Cardiac muscle cell (in vitro differentiated cells and primary cell): ENCODE measurements at regions not wholly inside any gene's neighbourhood (a gene's known extent, or its start where the extent isn't known, plus 50 kb on each side); places are given as distances from the start of the nearest gene placed in this dataset.
"Not testable (repeated sequence)": the region's sequence is repeated elsewhere in the genome, so short reads cannot be mapped to it uniquely, and the experiment has no call there.

ENCODE experiments used
- DNase-seq, 2 donors: peaks; one replicate each; pipeline versions ENCODE4 v3.0.0 to v3.0.0-alpha.2; 2010 to 2017; ENCODE audit warnings: low read depth in 1 of 2, low spot score in 1 of 2
- H3K27ac ChIP-seq: fragments of 200-600 bp; sonication (generic); 2 replicates; pipeline ENCODE4 v1.5.1; 2016
- H3K27me3 ChIP-seq: fragments of 200-600 bp; sonication (generic); 2 replicates; pipeline ENCODE4 v1.6.0; 2016; ENCODE audit warnings: control low read depth
- H3K36me3 ChIP-seq: fragments of 200-600 bp; sonication (generic); 2 replicates; pipeline ENCODE4 v1.5.1; 2016; ENCODE audit warnings: control low read depth
- H3K4me1 ChIP-seq: fragments of 200-600 bp; sonication (generic); 2 replicates; pipeline ENCODE4 v1.8.1; 2017; ENCODE audit warnings: low read depth, mild to moderate bottlenecking, mixed run types
- H3K4me3 ChIP-seq: fragments of 200-600 bp; sonication (generic); 2 replicates; pipeline ENCODE4 v1.5.1; 2016; ENCODE audit warnings: mild to moderate bottlenecking
- H3K9me3 ChIP-seq: fragments of 200-600 bp; sonication (generic); 2 replicates; pipeline ENCODE4 v1.5.1; 2017; ENCODE audit warnings: low read depth, mild to moderate bottlenecking, control low read depth
- TF ChIP-seq, protein P1 (sequence below): IDR thresholded peaks from 2 replicates; pipeline ENCODE4 v1.5.1; 2012; ENCODE audit warnings: low read depth, mild to moderate bottlenecking, low read length

GRCh38 chr20:56708991-56709390, 79.9 kb downstream of the TFAP2C start:
- Histone ChIP-seq H3K4me1 (no peaks in the 10 kb centered on the region), H3K4me3 (no peak overlapping the region), H3K27me3 (no peaks in the 10 kb centered on the region), H3K27ac (no peak overlapping the region), H3K36me3 (no peaks in the 10 kb centered on the region), H3K9me3 (no peaks in the 10 kb centered on the region)
- TF ChIP-seq, protein P1, sequence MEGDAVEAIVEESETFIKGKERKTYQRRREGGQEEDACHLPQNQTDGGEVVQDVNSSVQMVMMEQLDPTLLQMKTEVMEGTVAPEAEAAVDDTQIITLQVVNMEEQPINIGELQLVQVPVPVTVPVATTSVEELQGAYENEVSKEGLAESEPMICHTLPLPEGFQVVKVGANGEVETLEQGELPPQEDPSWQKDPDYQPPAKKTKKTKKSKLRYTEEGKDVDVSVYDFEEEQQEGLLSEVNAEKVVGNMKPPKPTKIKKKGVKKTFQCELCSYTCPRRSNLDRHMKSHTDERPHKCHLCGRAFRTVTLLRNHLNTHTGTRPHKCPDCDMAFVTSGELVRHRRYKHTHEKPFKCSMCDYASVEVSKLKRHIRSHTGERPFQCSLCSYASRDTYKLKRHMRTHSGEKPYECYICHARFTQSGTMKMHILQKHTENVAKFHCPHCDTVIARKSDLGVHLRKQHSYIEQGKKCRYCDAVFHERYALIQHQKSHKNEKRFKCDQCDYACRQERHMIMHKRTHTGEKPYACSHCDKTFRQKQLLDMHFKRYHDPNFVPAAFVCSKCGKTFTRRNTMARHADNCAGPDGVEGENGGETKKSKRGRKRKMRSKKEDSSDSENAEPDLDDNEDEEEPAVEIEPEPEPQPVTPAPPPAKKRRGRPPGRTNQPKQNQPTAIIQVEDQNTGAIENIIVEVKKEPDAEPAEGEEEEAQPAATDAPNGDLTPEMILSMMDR = no peak
- DNase-seq = no peak

DNA sequence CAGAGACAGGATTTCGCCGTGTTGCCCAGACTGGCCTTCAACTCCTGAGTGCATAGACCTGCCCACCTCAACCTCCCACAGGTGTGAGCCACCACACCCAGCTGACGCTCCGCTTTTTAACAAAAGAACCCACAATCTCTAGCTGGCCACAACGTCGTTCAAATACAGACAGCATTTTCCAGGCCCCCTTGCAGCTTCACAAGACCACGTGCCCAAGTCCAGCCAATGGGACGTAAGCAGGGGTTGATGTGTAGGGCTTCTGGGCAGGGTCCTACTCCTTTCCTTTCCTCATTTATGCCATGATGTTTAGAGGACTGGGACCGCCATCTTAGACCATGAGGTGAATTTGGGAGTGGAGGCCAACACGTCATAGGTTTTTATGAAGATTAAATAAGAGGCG, 81.0 kb downstream of the TFAP2C start:
- TF ChIP-seq, protein P1 = no peak
- H3K27ac ChIP-seq = no peak overlapping the region
- no peak for DNase-seq
- H3K27me3 ChIP-seq = no peaks in the 10 kb centered on the region
- no peaks in the 10 kb centered on the region for H3K36me3 ChIP-seq
- no peaks in the 10 kb centered on the region for H3K9me3 ChIP-seq
- H3K4me1 ChIP-seq = no peaks in the 10 kb centered on the region
- no peak overlapping the region for H3K4me3 ChIP-seq

- not testable (repeated sequence) for DNase-seq
Measured at GRCh38 chr20:56710577-56710976, 81.5 kb downstream of the TFAP2C start.

DNA sequence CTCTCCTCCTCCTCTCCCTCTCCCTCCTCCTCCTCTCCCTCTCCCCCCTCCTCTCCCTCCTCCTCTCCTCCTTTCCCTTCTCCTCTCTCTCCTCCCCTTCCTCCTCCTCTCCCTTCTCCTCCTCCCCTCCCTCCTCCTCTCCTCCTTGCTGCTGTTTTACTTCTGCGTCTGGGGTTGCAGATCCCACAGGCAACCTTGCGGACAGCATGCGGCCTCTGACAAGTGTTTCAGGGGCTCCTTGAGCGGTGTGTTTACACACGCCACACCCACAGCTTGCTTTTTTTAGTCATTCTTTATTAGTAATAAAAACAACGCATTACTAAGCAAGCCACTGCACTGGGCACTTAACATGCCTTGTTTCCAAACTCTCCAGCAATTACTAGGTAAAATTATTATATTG, 81.9 kb downstream of the TFAP2C start:
- no peaks in the 10 kb centered on the region for H3K9me3 ChIP-seq
- no peaks in the 10 kb centered on the region for H3K27me3 ChIP-seq
- H3K36me3 ChIP-seq = no peaks in the 10 kb centered on the region
- TF ChIP-seq, protein P1 = no peak
- no peak for DNase-seq
- H3K27ac ChIP-seq = no peak overlapping the region
- no peaks in the 10 kb centered on the region for H3K4me1 ChIP-seq
- H3K4me3 ChIP-seq = no peak overlapping the region

More at GRCh38 chr20:56710577-56710976, 81.5 kb downstream of the TFAP2C start:
- not testable (repeated sequence) for H3K4me1 ChIP-seq, H3K36me3 ChIP-seq, H3K9me3 ChIP-seq, H3K27me3 ChIP-seq, H3K4me3 ChIP-seq, H3K27ac ChIP-seq

GRCh38 chr20:56715309-56715708, 86.2 kb downstream of the TFAP2C start:
- Histone ChIP-seq H3K27me3 (no peaks in the 10 kb centered on the region), H3K4me1 (no peaks in the 10 kb centered on the region), H3K36me3 (no peaks in the 10 kb centered on the region), H3K9me3 (no peaks in the 10 kb centered on the region), H3K4me3 (no peak overlapping the region), H3K27ac (no peak overlapping the region)
- no peak for DNase-seq
- TF ChIP-seq, protein P1 = no peak

DNA sequence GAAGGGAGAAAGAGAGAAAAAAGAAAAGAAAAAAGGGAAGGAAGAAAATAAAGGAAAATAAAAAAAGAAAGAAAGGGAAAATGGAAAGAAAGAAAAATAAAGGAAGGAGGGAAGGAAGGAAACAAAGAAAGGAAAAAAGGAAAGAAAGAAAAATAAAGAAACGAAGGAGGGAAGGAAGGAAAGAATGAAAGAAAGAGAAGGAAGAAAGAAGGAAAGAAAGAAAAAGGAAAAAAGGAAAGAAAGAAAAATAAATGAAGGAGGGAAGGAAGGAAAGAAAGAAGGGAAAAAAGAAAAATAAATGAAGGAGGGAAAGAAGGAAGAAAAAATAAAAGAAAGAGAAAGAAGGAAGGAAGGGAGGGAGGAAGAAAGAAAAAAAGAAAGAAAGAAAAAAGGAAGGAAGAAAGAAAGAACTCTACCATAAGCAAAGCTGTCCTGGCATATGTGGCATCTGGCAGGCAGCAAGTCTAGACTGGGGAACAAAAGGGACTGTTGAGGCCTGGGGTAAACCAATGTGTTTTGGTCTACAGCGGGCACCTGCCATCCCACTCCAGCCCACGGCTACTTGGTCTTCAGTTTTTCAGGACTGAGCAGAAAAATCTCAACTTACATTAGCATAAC, 86.9 kb downstream of the TFAP2C start:
- DNase-seq = no peak
- TF ChIP-seq, protein P1 = no peak
- no peak overlapping the region for H3K27ac ChIP-seq

More for the DNA sequence above, 86.9 kb downstream of the TFAP2C start:
- Histone ChIP-seq H3K4me1 (no peaks in the 10 kb centered on the region), H3K27me3 (no peaks in the 10 kb centered on the region), H3K4me3 (no peak overlapping the region), H3K9me3 (no peaks in the 10 kb centered on the region), H3K36me3 (no peaks in the 10 kb centered on the region)
